ENCODE measurements at regions not wholly inside any gene's neighbourhood (a gene's known extent, or its start where the extent isn't known, plus 50 kb on each side); places are given as distances from the start of the nearest gene placed in this dataset.

DNA sequence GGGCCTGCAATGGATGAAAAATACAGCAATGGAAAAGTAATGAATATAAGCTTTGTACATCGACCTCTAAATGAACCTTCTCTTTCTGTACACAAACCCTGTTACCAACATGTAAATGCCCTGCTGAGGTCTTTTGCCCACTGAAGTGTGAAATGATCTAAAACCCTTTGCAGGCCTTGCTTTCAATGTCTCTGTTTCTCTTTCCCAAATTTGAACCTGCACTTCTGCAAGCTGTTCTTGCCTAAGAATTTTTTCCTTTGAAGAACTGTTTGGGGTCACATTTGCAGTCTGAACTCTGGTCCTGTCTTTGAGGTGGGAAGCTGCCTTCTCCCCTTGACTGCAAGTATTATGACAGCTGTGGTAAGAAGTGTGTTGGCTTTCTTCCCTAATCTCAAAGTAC is 1237.1 kb downstream of the FAM181B start:
- no CpG with 5 or more reads among the region's 1 CpG for WGBS (ENCODE audit: extremely low coverage, insufficient read length, low lambda C conversion rate)
- Histone ChIP-seq H3K4me2 (ENCODE audit: insufficient read depth, insufficient read length, low read length) (no peak overlapping the region), H2BK120ac (ENCODE audit: low read depth, low read length, poor library complexity, severe bottlenecking) (no peak overlapping the region), H3K18ac (ENCODE audit: insufficient read length, low read depth, low read length) (no peak overlapping the region), H3K23ac (ENCODE audit: insufficient read length, low read depth, low read length) (no peak overlapping the region), H3K27me3 (ENCODE audit: insufficient read depth, low read length) (no peaks in the 10 kb centered on the region), H3K9me3 (ENCODE audit: control insufficient read depth, low read depth, low read length) (no peaks in the 10 kb centered on the region), H3K4me1 (ENCODE audit: insufficient read depth, low read length) (peaks cover 2% of the 10 kb centered on the region; the same call in 1 of the 2 replicates), H2AFZ (ENCODE audit: low read length) (no peak overlapping the region), H4K20me1 (ENCODE audit: control insufficient read depth, insufficient read depth, insufficient read length) (no peaks in the 10 kb centered on the region), H3K79me2 (ENCODE audit: insufficient read depth, low read length) (no peaks in the 10 kb centered on the region), H3T11ph (ENCODE audit: low read length) (no peak overlapping the region), H2BK12ac (ENCODE audit: insufficient read length, low read depth, low read length) (no peak overlapping the region), H4K91ac (ENCODE audit: insufficient read length, low read depth, low read length) (no peak overlapping the region), H2BK5ac (ENCODE audit: insufficient read length, low read length) (no peak overlapping the region), H4K5ac (ENCODE audit: insufficient read length, low read depth, low read length) (no peak overlapping the region), H2AK5ac (ENCODE audit: insufficient read length, low read length) (no peak overlapping the region), H3K56ac (ENCODE audit: insufficient read length, low read depth, low read length) (no peak overlapping the region), H3K4ac (ENCODE audit: low read depth, low read length) (no peak overlapping the region), H3K79me1 (ENCODE audit: insufficient read depth, low read depth, low read length, poor library complexity, severe bottlenecking) (no peaks in the 10 kb centered on the region), H2BK15ac (ENCODE audit: low read depth, low read length) (no peak overlapping the region), H3K27ac (ENCODE audit: insufficient read length, low read depth, low read length) (no peak overlapping the region), H3K9ac (ENCODE audit: extremely low read depth, insufficient read length, low read length) (no peak overlapping the region), H3K23me2 (ENCODE audit: insufficient read length, low read depth, low read length, poor library complexity, severe bottlenecking) (no peaks in the 10 kb centered on the region), H3K14ac (ENCODE audit: insufficient read depth, low read length) (no peak overlapping the region), H4K8ac (replicated peaks; ENCODE audit: insufficient read length, low read depth, low read length) (no peak overlapping the region), H2BK20ac (ENCODE audit: low read depth, low read length, poor library complexity, severe bottlenecking) (no peak overlapping the region)
- Mint-ChIP-seq H3K9me3 (no peaks in the 10 kb centered on the region), H3K27ac (no peak overlapping the region), H3K36me3 (ENCODE audit: insufficient read depth in 1 of 3, low read depth in 3 of 3) (no peaks in the 10 kb centered on the region), H3K4me1 (peaks cover 36% of the 10 kb centered on the region in 2 experiments), H3K4me3 (no peak overlapping the region), H3K27me3 (ENCODE audit: low read depth) (no peaks in the 10 kb centered on the region)
- no peak for TF ChIP-seq CTCF (conservative IDR thresholded peaks at IDR 0.05)
- DNase-seq: no peak

All from H9 (cell line).